HEK293 (cell line): ENCODE measurements at regions not wholly inside any gene's neighbourhood (a gene's known extent, or its start where the extent isn't known, plus 50 kb on each side); places are given as distances from the start of the nearest gene placed in this dataset.

ENCODE experiments used
- CTCF ChIA-PET: fragments of 350-600 bp; formaldehyde crosslinking; extraction: SDS; loops from one replicate; lab custom pipeline; 2021; ENCODE audit warnings: antibody characterized with exemption; lab: Yijun Ruan, JAX
- POLR2A ChIA-PET: fragments of 300-600 bp; formaldehyde crosslinking; extraction: SDS; loops from one replicate; lab custom pipeline; 2020; ENCODE audit warnings: antibody characterized with exemption, inconsistent platforms; lab: Yijun Ruan, JAX
- H3K27ac ChIP-seq: fragments of 200-500 bp; sonication (Bioruptor generic); 2 replicates; pipeline ENCODE4 v1.5.1; 2014; ENCODE audit warnings: low read depth, low read length, control low read depth, inconsistent platforms; ENCODE audit errors: extremely low read depth
- H3K36me3 ChIP-seq, 2 experiments: fragments of 200-500 bp in 1 of 2; sonication (Bioruptor generic) in 1 of 2; 1 replicate in 1 of 2; 2 replicates in 1 of 2; pipeline ENCODE4 v1.5.1; 2014 to 2017; ENCODE audit warnings: inconsistent platforms in 2 of 2, low read length in 2 of 2; ENCODE audit not compliant: control insufficient read depth in 2 of 2, insufficient read depth in 1 of 2
- H3K4me1 ChIP-seq: fragments of 200-500 bp; sonication (Bioruptor generic); 2 replicates; pipeline ENCODE4 v1.5.1; 2014; ENCODE audit warnings: mild to moderate bottlenecking, low read length, inconsistent platforms; ENCODE audit not compliant: control insufficient read depth, insufficient read depth
- H3K4me3 ChIP-seq: 2 replicates; pipeline ENCODE4 v1.5.1; 2011; ENCODE audit warnings: low read depth, mild to moderate bottlenecking, control low read depth, low read length, moderate library complexity
- H3K9me3 ChIP-seq: fragments of 200-500 bp; sonication (Bioruptor generic); 2 replicates; pipeline ENCODE4 v1.5.1; 2014; ENCODE audit warnings: low read depth, low read length, inconsistent platforms; ENCODE audit not compliant: control insufficient read depth, insufficient read depth
- GLIS2 ChIP-seq: fragments of 450-650 bp; formaldehyde crosslinking; IDR thresholded peaks from 2 replicates; pipeline ENCODE4 v1.5.1; 2016; ENCODE audit warnings: missing biosample characterization, missing genetic modification characterization
- MYNN ChIP-seq: fragments of 450-650 bp; formaldehyde crosslinking; IDR thresholded peaks from 2 replicates; pipeline ENCODE4 v1.5.1; 2016; ENCODE audit warnings: missing biosample characterization, missing genetic modification characterization, borderline replicate concordance
- SALL2 ChIP-seq: fragments of 450-650 bp; formaldehyde crosslinking; IDR thresholded peaks from 2 replicates; pipeline ENCODE4 v1.5.0; 2017; ENCODE audit warnings: missing biosample characterization, mild to moderate bottlenecking, missing genetic modification characterization, borderline replicate concordance
- TSHZ1 ChIP-seq: fragments of 450-650 bp; formaldehyde crosslinking; IDR thresholded peaks from 2 replicates; pipeline ENCODE4 v1.5.1; 2016; ENCODE audit warnings: missing biosample characterization, missing genetic modification characterization, borderline replicate concordance
- ZFP3 ChIP-seq: fragments of 450-650 bp; formaldehyde crosslinking; IDR thresholded peaks from 2 replicates; pipeline ENCODE4 v1.5.1; 2016; ENCODE audit warnings: low read depth, missing biosample characterization, missing genetic modification characterization
- ZNF146 ChIP-seq: fragments of 450-650 bp; formaldehyde crosslinking; IDR thresholded peaks from 2 replicates; pipeline ENCODE4 v1.5.1; 2016; ENCODE audit warnings: missing biosample characterization, missing genetic modification characterization
- ZNF16 ChIP-seq: fragments of 450-650 bp; formaldehyde crosslinking; IDR thresholded peaks from 2 replicates; pipeline ENCODE4 v1.5.1; 2016; ENCODE audit warnings: low read depth, missing biosample characterization, missing genetic modification characterization
- ZNF23 ChIP-seq: fragments of 450-650 bp; formaldehyde crosslinking; IDR thresholded peaks from 2 replicates; pipeline ENCODE4 v1.5.1; 2016; ENCODE audit warnings: missing biosample characterization, missing genetic modification characterization, borderline replicate concordance
- ZNF274 ChIP-seq, 2 experiments: fragments of 200-500 bp in 1 of 2; fragments of 450-650 bp in 1 of 2; sonication (Bioruptor generic) in 1 of 2; formaldehyde crosslinking in 1 of 2; IDR thresholded peaks; 2 replicates each; pipeline versions ENCODE4 v1.5.1 to v1.6.1; 2014 to 2016; ENCODE audit warnings: borderline replicate concordance in 1 of 2, inconsistent platforms in 1 of 2, low read length in 1 of 2, missing biosample characterization in 1 of 2, missing genetic modification characterization in 1 of 2
- ZNF324 ChIP-seq: fragments of 450-650 bp; formaldehyde crosslinking; IDR thresholded peaks from 2 replicates; pipeline ENCODE4 v1.5.1; 2016; ENCODE audit warnings: missing biosample characterization, missing genetic modification characterization
- ZNF37A ChIP-seq: fragments of 450-650 bp; IDR thresholded peaks from 2 replicates; pipeline ENCODE4 v1.5.1; 2018; ENCODE audit warnings: missing biosample characterization, missing genetic modification characterization
- ZNF549 ChIP-seq: fragments of 450-650 bp; IDR thresholded peaks from 2 replicates; pipeline ENCODE4 v1.5.1; 2018; ENCODE audit warnings: missing biosample characterization, missing genetic modification characterization, mild to moderate bottlenecking, inconsistent platforms, moderate library complexity
- ZNF560 ChIP-seq: fragments of 450-650 bp; formaldehyde crosslinking; IDR thresholded peaks from 2 replicates; pipeline ENCODE4 v1.5.1; 2017; ENCODE audit warnings: missing biosample characterization, missing genetic modification characterization, borderline replicate concordance
- ZNF626 ChIP-seq: fragments of 450-650 bp; sonication (Bioruptor Pico); formaldehyde crosslinking; IDR thresholded peaks from 2 replicates; pipeline ENCODE4 v1.5.1; 2018; ENCODE audit warnings: missing biosample characterization, missing genetic modification characterization, inconsistent platforms
- ZNF660 ChIP-seq: fragments of 450-650 bp; IDR thresholded peaks from 2 replicates; pipeline ENCODE4 v1.5.1; 2018; ENCODE audit warnings: missing biosample characterization, mild to moderate bottlenecking, missing genetic modification characterization
- ZNF792 ChIP-seq: fragments of 450-650 bp; formaldehyde crosslinking; IDR thresholded peaks from 2 replicates; pipeline ENCODE4 v1.5.1; 2016; ENCODE audit warnings: missing biosample characterization, missing genetic modification characterization
- ZSCAN23 ChIP-seq: fragments of 450-650 bp; formaldehyde crosslinking; IDR thresholded peaks from 2 replicates; pipeline ENCODE4 v1.5.1; 2016; ENCODE audit warnings: missing biosample characterization, missing genetic modification characterization
- ZSCAN30 ChIP-seq: fragments of 450-650 bp; IDR thresholded peaks from 2 replicates; pipeline ENCODE4 v1.5.1; 2018; ENCODE audit warnings: missing biosample characterization, mild to moderate bottlenecking, missing genetic modification characterization, moderate library complexity
- TF ChIP-seq, protein P1 (sequence below): fragments of 450-650 bp; formaldehyde crosslinking; IDR thresholded peaks from 2 replicates; pipeline ENCODE4 v1.5.1; 2016; ENCODE audit warnings: missing biosample characterization, missing genetic modification characterization, borderline replicate concordance

DNA sequence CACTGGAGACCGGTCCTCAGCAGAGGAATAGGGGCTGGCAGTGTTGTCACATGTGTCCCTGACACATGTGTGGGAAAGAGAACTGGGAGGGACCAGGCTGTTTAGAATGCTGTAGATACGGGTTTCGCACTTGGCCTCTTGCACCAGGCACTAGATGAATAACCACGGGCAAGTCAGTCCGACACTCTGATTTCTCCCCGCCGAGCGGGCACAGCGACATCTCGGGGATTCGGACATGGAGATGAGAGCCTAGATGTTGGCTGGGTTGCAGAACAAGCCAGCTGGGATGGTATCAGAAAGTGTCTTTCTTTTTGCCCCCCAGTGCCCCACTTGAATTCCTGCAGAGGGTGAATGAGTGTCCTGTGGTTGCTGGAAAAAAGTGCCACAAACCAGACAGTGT is 80.6 kb upstream of the SLC22A11 start:
- ChIA-PET POLR2A (no interaction called here), CTCF (interaction anchor here (1.0 to 1.7 kb wide), 3 partner anchors 27 to 174 kb away, joined by 3 to 6 read pairs (median 3); no protein-coding TSS in a partner anchor)
- Histone ChIP-seq H3K9me3 (no peaks in the 10 kb centered on the region), H3K36me3 (no peaks in the 10 kb centered on the region), H3K4me1 (no peaks in the 10 kb centered on the region), H3K27ac (no peak overlapping the region), H3K4me3 (no peak overlapping the region)
- TF ChIP-seq ZNF660 (tag by site-specific recombination) (no peak), ZNF274 (IDR thresholded peaks at IDR 0.05; ENCODE audit: low read length) (no peak), ZNF274 (tag by site-specific recombination; IDR thresholded peaks at IDR 0.05; ENCODE audit: borderline replicate concordance) (no peak), GLIS2 (tag by site-specific recombination) (no peak), ZNF549 (tag by site-specific recombination) (no peak), ZSCAN23 (tag by site-specific recombination) (no peak), ZFP3 (no peak), MYNN (tag by site-specific recombination) (no peak), TSHZ1 (tag by site-specific recombination) (no peak), ZNF560 (tag by site-specific recombination) (no peak), ZNF16 (tag by site-specific recombination) (no peak), ZNF23 (tag by site-specific recombination) (no peak), ZNF146 (tag by site-specific recombination) (no peak), ZSCAN30 (tag by site-specific recombination) (no peak), ZNF792 (tag by site-specific recombination) (no peak), ZNF324 (tag by site-specific recombination) (no peak)

GRCh38 chr11:64476881-64477280 is 78.9 kb upstream of the SLC22A11 start:
- H3K9me3 ChIP-seq: no peaks in the 10 kb centered on the region
- no peak overlapping the region for H3K4me3 ChIP-seq
- no peak overlapping the region for H3K27ac ChIP-seq
- no peaks in the 10 kb centered on the region for H3K36me3 ChIP-seq
- no peak for TF ChIP-seq SALL2 (tag by site-specific recombination)
- no peak for TF ChIP-seq ZNF37A (tag by site-specific recombination)
- TF ChIP-seq, protein P1, sequence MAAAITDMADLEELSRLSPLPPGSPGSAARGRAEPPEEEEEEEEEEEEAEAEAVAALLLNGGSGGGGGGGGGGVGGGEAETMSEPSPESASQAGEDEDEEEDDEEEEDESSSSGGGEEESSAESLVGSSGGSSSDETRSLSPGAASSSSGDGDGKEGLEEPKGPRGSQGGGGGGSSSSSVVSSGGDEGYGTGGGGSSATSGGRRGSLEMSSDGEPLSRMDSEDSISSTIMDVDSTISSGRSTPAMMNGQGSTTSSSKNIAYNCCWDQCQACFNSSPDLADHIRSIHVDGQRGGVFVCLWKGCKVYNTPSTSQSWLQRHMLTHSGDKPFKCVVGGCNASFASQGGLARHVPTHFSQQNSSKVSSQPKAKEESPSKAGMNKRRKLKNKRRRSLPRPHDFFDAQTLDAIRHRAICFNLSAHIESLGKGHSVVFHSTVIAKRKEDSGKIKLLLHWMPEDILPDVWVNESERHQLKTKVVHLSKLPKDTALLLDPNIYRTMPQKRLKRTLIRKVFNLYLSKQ: no peak
- TF ChIP-seq ZNF626 (tag by site-specific recombination): no peak
- no peaks in the 10 kb centered on the region for H3K4me1 ChIP-seq
- ChIA-PET CTCF (interaction anchor here (0.8 to 1.2 kb wide), 2 partner anchors 27 to 173 kb away, joined by 4 to 5 read pairs; no protein-coding TSS in a partner anchor), POLR2A (no interaction called here)
